ENCODE measurements at regions not wholly inside any gene's neighbourhood (a gene's known extent, or its start where the extent isn't known, plus 50 kb on each side); places are given as distances from the start of the nearest gene placed in this dataset.

GRCh38 chr7:79973455-79973854 lies 161.2 kb upstream of the GNAI1 start:
- H3K4me3 ChIP-seq (ENCODE audit: low read depth, poor library complexity, severe bottlenecking) = no peak overlapping the region
- no peak for DNase-seq (ENCODE audit: low spot score in 2 of 2)
- WGBS, 2 donors = 86 to 95% methylated on average over 1 of the region's 1 CpG
- intact Hi-C loops (cut with DNase I; ENCODE audit: low total_unique reads) = no loop called here
- TF ChIP-seq CTCF (IDR thresholded peaks at IDR 0.05) (no peak), POLR2A (IDR thresholded peaks at IDR 0.05) (no peak)

- intact Hi-C loops (cut with DNase I; ENCODE audit: low total_unique reads) = no loop called here
- 90 to 94% methylated on average over 3 of the region's 3 CpGs for WGBS, 2 donors
Observed at GRCh38 chr7:79971058-79971457, 163.6 kb upstream of the GNAI1 start.

GRCh38 chr7:79968894-79969293 lies 165.7 kb upstream of the GNAI1 start:
- whole genome bisulfite sequencing, 2 donors = 90 to 92% methylated on average over 2 of the region's 2 CpGs
- TF ChIP-seq POLR2A (IDR thresholded peaks at IDR 0.05) (no peak), CTCF (IDR thresholded peaks at IDR 0.05) (no peak)
- H3K4me3 ChIP-seq (ENCODE audit: low read depth, poor library complexity, severe bottlenecking) = no peak overlapping the region
- intact Hi-C loops (cut with DNase I; ENCODE audit: low total_unique reads) = no loop called here
- no peak for DNase-seq (ENCODE audit: low spot score in 2 of 2)

More at GRCh38 chr7:79971058-79971457, 163.6 kb upstream of the GNAI1 start:
- TF ChIP-seq CTCF (IDR thresholded peaks at IDR 0.05) = no peak
- TF ChIP-seq POLR2A (IDR thresholded peaks at IDR 0.05) = no peak
- no peak overlapping the region for H3K4me3 ChIP-seq (ENCODE audit: low read depth, poor library complexity, severe bottlenecking)
- DNase-seq (ENCODE audit: low spot score in 2 of 2) = no peak

GRCh38 chr7:79968077-79968648 lies 166.5 kb upstream of the GNAI1 start:
- H3K4me3 ChIP-seq (ENCODE audit: low read depth, poor library complexity, severe bottlenecking) = no peak overlapping the region
- TF ChIP-seq CTCF (IDR thresholded peaks at IDR 0.05) (no peak), POLR2A (IDR thresholded peaks at IDR 0.05) (no peak)

GRCh38 chr7:79965946-79966345 lies 168.7 kb upstream of the GNAI1 start:
- intact Hi-C loops (cut with DNase I; ENCODE audit: low total_unique reads) = no loop called here
- DNase-seq (ENCODE audit: low spot score in 2 of 2) = no peak
- no peak for TF ChIP-seq POLR2A (IDR thresholded peaks at IDR 0.05)
- no peak for TF ChIP-seq CTCF (IDR thresholded peaks at IDR 0.05)
- no peak overlapping the region for H3K4me3 ChIP-seq (ENCODE audit: low read depth, poor library complexity, severe bottlenecking)
- WGBS, 2 donors = 84 to 85% methylated on average over 4 of the region's 4 CpGs

More at GRCh38 chr7:79968077-79968648, 166.5 kb upstream of the GNAI1 start:
- no peak for DNase-seq (ENCODE audit: low spot score in 2 of 2)
- intact Hi-C loops (cut with DNase I; ENCODE audit: low total_unique reads) = no loop called here
- 70 to 80% methylated on average over 4 of the region's 4 CpGs for WGBS, 2 donors

- WGBS, 2 donors = 76 to 88% methylated on average over 1 of the region's 1 CpG
- H3K4me3 ChIP-seq (ENCODE audit: low read depth, poor library complexity, severe bottlenecking) = no peak overlapping the region
- TF ChIP-seq POLR2A (IDR thresholded peaks at IDR 0.05) (no peak), CTCF (IDR thresholded peaks at IDR 0.05) (no peak)
- no peak for DNase-seq (ENCODE audit: low spot score in 2 of 2)
- intact Hi-C loops (cut with DNase I; ENCODE audit: low total_unique reads) = no loop called here
Observed at GRCh38 chr7:79964463-79964862, 170.2 kb upstream of the GNAI1 start.
